ENCODE measurements at regions not wholly inside any gene's neighbourhood (a gene's known extent, or its start where the extent isn't known, plus 50 kb on each side); places are given as distances from the start of the nearest gene placed in this dataset.
A peak's percentile ranks its signal among the peaks of the same experiment; 100 is the strongest.

DNA sequence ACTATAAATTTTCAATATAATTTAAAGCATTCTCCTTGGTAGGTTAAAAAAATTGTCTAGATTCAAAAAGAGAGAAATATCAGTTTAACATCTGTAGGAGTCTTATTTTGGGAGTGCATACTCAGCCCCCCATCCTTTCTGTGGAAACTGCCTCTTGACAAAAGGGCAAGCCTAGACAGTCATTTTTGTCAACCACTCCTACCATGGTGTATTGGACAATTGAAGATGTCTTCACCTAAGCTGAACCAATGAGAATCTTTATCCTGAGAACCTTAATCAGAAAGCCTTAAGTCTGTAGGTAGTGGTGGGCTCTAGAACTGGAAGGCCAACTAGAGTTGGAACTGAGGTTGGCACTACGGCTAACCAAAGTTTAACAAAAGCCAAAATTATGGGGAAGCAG, 65.7 kb upstream of the MED13 start:
- no peak overlapping the region for H3K9ac ChIP-seq (ENCODE audit: low read depth in 2 of 2, low read length in 2 of 2)
- H3K36me3 ChIP-seq = no peaks in the 10 kb centered on the region
- no peak for DNase-seq
- intact Hi-C loops (cut with DNase I) = no loop called here
- no peaks in the 10 kb centered on the region for H3K9me3 ChIP-seq
- no peak overlapping the region for H3K4me3 ChIP-seq
- H3K27ac ChIP-seq = no peak overlapping the region
- TF ChIP-seq, protein P1, sequence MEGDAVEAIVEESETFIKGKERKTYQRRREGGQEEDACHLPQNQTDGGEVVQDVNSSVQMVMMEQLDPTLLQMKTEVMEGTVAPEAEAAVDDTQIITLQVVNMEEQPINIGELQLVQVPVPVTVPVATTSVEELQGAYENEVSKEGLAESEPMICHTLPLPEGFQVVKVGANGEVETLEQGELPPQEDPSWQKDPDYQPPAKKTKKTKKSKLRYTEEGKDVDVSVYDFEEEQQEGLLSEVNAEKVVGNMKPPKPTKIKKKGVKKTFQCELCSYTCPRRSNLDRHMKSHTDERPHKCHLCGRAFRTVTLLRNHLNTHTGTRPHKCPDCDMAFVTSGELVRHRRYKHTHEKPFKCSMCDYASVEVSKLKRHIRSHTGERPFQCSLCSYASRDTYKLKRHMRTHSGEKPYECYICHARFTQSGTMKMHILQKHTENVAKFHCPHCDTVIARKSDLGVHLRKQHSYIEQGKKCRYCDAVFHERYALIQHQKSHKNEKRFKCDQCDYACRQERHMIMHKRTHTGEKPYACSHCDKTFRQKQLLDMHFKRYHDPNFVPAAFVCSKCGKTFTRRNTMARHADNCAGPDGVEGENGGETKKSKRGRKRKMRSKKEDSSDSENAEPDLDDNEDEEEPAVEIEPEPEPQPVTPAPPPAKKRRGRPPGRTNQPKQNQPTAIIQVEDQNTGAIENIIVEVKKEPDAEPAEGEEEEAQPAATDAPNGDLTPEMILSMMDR (IDR thresholded peaks at IDR 0.05) = no peak
- H3K27me3 ChIP-seq = no peaks in the 10 kb centered on the region
- H3K4me1 ChIP-seq = no peaks in the 10 kb centered on the region

GRCh38 chr17:62126292-62126691, 61.2 kb upstream of the MED13 start:
- no peak for DNase-seq
- intact Hi-C loops (cut with DNase I) = no loop called here
- TF ChIP-seq, protein P1 (IDR thresholded peaks at IDR 0.05) = no peak
- Histone ChIP-seq H3K4me3 (no peak overlapping the region), H3K9me3 (no peaks in the 10 kb centered on the region), H3K27ac (no peak overlapping the region), H3K4me1 (no peaks in the 10 kb centered on the region), H3K9ac (ENCODE audit: low read depth in 2 of 2, low read length in 2 of 2) (no peak overlapping the region), H3K36me3 (no peaks in the 10 kb centered on the region), H3K27me3 (no peaks in the 10 kb centered on the region)

DNA sequence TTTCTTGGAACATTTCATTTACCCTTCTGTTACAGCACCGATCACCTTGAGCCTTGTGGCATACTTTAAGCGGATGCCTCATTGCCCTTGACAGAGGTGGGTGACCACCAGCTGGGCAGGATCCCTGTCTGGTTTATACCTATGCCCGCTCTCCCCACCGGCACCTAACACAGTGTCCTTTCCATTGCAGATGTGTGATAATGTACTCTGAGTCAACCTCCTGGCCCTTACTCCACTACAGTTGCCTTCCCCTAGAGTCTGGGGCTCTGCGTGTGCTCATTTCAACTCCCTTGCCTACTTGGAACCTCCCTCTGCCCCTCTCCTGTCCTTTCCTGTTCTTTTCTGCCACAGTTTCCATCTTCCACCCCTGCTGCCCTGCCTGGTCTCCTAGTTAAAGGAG, 60.2 kb upstream of the MED13 start:
- Histone ChIP-seq H3K36me3 (no peaks in the 10 kb centered on the region), H3K4me1 (no peaks in the 10 kb centered on the region), H3K27ac (no peak overlapping the region), H3K4me3 (no peak overlapping the region), H3K27me3 (no peaks in the 10 kb centered on the region), H3K9me3 (no peaks in the 10 kb centered on the region), H3K9ac (ENCODE audit: low read depth in 2 of 2, low read length in 2 of 2) (no peak overlapping the region)
- DNase-seq = no peak
- intact Hi-C loops (cut with DNase I) = no loop called here
- TF ChIP-seq, protein P1 (IDR thresholded peaks at IDR 0.05) = no peak

DNA sequence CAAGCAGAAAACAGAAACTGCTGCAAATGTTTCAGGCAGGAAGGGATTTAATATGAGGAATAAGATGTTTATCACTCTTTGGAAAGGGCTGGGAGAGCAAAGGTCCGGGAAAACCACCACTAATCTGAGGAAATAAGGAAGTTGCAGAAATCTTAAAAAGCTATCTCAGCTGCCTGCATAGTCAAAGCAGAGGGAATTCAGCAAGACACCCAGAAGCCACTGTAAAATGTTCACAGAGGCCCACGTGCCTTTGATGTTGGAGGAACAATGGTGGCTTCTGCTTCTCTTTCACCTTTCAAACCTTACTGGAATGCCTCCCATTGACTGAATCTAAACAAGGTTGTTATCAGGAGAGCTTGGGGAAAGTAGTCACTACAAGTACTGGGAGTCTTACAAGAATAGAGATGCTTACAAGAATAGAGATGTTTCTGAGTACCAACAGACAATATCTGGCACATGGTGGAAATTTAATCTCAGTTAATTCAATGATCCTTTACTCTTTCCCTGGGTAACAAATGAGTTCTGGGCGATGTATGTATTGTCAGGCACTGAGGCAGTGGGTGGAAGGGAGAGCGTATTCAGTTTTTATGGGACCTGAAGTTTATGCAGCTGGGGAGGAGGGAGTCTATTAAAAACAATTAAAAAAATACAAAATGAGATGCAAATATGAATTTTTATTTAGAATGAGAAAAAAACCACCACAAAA, 56.1 kb upstream of the MED13 start:
- Histone ChIP-seq H3K36me3 (no peaks in the 10 kb centered on the region), H3K27me3 (no peaks in the 10 kb centered on the region), H3K27ac (peak overlapping the region; percentile 71), H3K4me3 (no peak overlapping the region), H3K9me3 (no peaks in the 10 kb centered on the region), H3K4me1 (no peaks in the 10 kb centered on the region), H3K9ac (ENCODE audit: low read depth in 2 of 2, low read length in 2 of 2) (no peak overlapping the region)
- intact Hi-C loops (cut with DNase I) = no loop called here
- TF ChIP-seq, protein P1 (IDR thresholded peaks at IDR 0.05) = no peak
- peak; percentile 50 for DNase-seq

GRCh38 chr17:62119373-62119772, 54.3 kb upstream of the MED13 start:
- TF ChIP-seq, protein P1 (IDR thresholded peaks at IDR 0.05) = no peak
- intact Hi-C loops (cut with DNase I) = no loop called here
- H3K4me1 ChIP-seq = no peaks in the 10 kb centered on the region
- H3K9me3 ChIP-seq = no peaks in the 10 kb centered on the region
- H3K9ac ChIP-seq (ENCODE audit: low read depth in 2 of 2, low read length in 2 of 2) = no peak overlapping the region
- no peak overlapping the region for H3K4me3 ChIP-seq
- no peak for DNase-seq
- no peak overlapping the region for H3K27ac ChIP-seq
- H3K36me3 ChIP-seq = no peaks in the 10 kb centered on the region
- no peaks in the 10 kb centered on the region for H3K27me3 ChIP-seq
